Natural killer cell treated with Interleukin-12 subunit alpha and Interleukin-12 subunit beta and Interleukin-15 and Interleukin-18, amount 100 ng/mL, for 72 hours (primary cell): ENCODE measurements at regions not wholly inside any gene's neighbourhood (a gene's known extent, or its start where the extent isn't known, plus 50 kb on each side); places are given as distances from the start of the nearest gene placed in this dataset.

Experiments used
- ATAC-seq, 2 donors: fragments of 150-1000 bp; cut with Tn5 transposase in 1 of 2; sonication (Bioruptor Pico), chemical (Tn5 transposase) in 1 of 2; 2 replicates each; pipeline ENCODE4 v1.10.0; 2021
- DNase-seq: peaks from one replicate; pipeline ENCODE4 v3.0.0; 2022; ENCODE audit warnings: low spot score
- H3K27ac Mint-ChIP-seq, 2 donors: 1 replicate in 1 of 2; 2 replicates in 1 of 2; pipeline ENCODE4 v1.8.0; 2022; ENCODE audit warnings: mixed read lengths in 2 of 2, mild to moderate bottlenecking in 1 of 2, moderate library complexity in 1 of 2
- H3K27me3 Mint-ChIP-seq, 2 donors: 1 replicate in 1 of 2; 2 replicates in 1 of 2; pipeline ENCODE4 v1.8.0; 2022; ENCODE audit warnings: mixed read lengths in 2 of 2
- H3K36me3 Mint-ChIP-seq: one replicate; pipeline ENCODE4 v1.8.0; 2022; ENCODE audit warnings: mixed read lengths
- H3K4me1 Mint-ChIP-seq, 2 donors: 1 replicate in 1 of 2; 2 replicates in 1 of 2; pipeline ENCODE4 v1.8.0; 2022; ENCODE audit warnings: low read depth in 2 of 2, mixed read lengths in 2 of 2, mild to moderate bottlenecking in 1 of 2
- H3K4me3 Mint-ChIP-seq: one replicate; pipeline ENCODE4 v1.8.0; 2022; ENCODE audit warnings: mixed read lengths
- H3K9me3 Mint-ChIP-seq: 2 replicates; pipeline ENCODE4 v1.8.0; 2022; ENCODE audit warnings: mixed read lengths

- Mint-ChIP-seq H3K27me3 (peaks cover 0 to 8% of the 10 kb centered on the region in 2 donors), H3K4me1 (no peaks in the 10 kb centered on the region), H3K4me3 (no peak overlapping the region), H3K36me3 (no peaks in the 10 kb centered on the region), H3K9me3 (no peaks in the 10 kb centered on the region), H3K27ac (no peak overlapping the region)
- ATAC-seq, result no peak
- DNase-seq, result no peak
Measured at GRCh38 chrX:30939928-30940327, 50.9 kb upstream of the TAB3 start.
